Adrenal gland (tissue), 5 donors: ENCODE measurements at regions not wholly inside any gene's neighbourhood (a gene's known extent, or its start where the extent isn't known, plus 50 kb on each side); places are given as distances from the start of the nearest gene placed in this dataset.

ENCODE experiments used
- POLR2A ChIP-seq, 2 donors: fragments of 450-650 bp; IDR thresholded peaks; one replicate each; pipeline ENCODE4 v1.6.1; 2017; ENCODE audit warnings: antibody characterized with exemption in 2 of 2, mild to moderate bottlenecking in 2 of 2, moderate library complexity in 1 of 2
- TF ChIP-seq, protein P1 (sequence below), 6 experiments: fragments of 450-650 bp in 4 of 6; fragments of 200-600 bp in 2 of 6; sonication (generic) in 1 of 6; IDR thresholded peaks; 1 replicate in 5 of 6; 2 replicates in 1 of 6; pipeline versions ENCODE4 v1.5.1 to v1.8.0; 2016 to 2021; ENCODE audit warnings: antibody characterized with exemption in 6 of 6, mild to moderate bottlenecking in 2 of 6, moderate library complexity in 1 of 6
- donor health status: DM: no; HTN: no; CAD: no.

DNA sequence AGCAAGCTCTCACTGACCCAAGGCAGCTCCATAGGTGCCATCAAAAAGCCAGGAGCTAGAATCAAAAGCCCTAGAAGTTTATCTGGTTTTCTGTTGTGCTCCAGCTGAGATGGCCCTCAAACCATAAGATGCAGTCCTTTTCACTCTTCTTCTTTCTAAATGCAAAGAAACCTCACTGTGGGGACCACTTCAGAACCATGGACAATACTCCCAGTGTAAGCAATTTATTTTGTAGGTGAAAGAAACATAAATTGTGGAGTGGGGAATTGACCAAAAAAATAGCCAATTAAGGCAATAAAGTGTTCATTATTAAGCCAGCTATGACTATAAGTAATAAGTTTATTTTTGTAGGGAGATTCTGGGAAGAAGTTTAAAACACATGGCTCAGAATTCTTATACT is 1399.9 kb downstream of the PLA2G4A start:
- TF ChIP-seq, protein P1, sequence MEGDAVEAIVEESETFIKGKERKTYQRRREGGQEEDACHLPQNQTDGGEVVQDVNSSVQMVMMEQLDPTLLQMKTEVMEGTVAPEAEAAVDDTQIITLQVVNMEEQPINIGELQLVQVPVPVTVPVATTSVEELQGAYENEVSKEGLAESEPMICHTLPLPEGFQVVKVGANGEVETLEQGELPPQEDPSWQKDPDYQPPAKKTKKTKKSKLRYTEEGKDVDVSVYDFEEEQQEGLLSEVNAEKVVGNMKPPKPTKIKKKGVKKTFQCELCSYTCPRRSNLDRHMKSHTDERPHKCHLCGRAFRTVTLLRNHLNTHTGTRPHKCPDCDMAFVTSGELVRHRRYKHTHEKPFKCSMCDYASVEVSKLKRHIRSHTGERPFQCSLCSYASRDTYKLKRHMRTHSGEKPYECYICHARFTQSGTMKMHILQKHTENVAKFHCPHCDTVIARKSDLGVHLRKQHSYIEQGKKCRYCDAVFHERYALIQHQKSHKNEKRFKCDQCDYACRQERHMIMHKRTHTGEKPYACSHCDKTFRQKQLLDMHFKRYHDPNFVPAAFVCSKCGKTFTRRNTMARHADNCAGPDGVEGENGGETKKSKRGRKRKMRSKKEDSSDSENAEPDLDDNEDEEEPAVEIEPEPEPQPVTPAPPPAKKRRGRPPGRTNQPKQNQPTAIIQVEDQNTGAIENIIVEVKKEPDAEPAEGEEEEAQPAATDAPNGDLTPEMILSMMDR (IDR thresholded peaks at IDR 0.05) = no peak
- no peak for TF ChIP-seq POLR2A (IDR thresholded peaks at IDR 0.05)
